Prostate gland (tissue), 2 donors: ENCODE measurements at regions not wholly inside any gene's neighbourhood (a gene's known extent, or its start where the extent isn't known, plus 50 kb on each side); places are given as distances from the start of the nearest gene placed in this dataset.

Source experiments
- CTCF ChIP-seq, 4 experiments: fragments of 200-600 bp in 2 of 4; fragments of 450-650 bp in 2 of 4; sonication (generic) in 2 of 4; IDR thresholded peaks; 1 replicate in 3 of 4; 2 replicates in 1 of 4; pipeline ENCODE4 v1.5.1; 2016 to 2019; ENCODE audit warnings: antibody characterized with exemption in 4 of 4, mild to moderate bottlenecking in 2 of 4, moderate library complexity in 2 of 4
- POLR2AphosphoS5 ChIP-seq: sonication (generic); formaldehyde crosslinking; IDR thresholded peaks from one replicate; pipeline ENCODE4 v1.6.1; 2017; ENCODE audit warnings: antibody characterized with exemption

GRCh38 chr1:87400813-87401212, 72.1 kb downstream of the LMO4 start:
- TF ChIP-seq CTCF (IDR thresholded peaks at IDR 0.05), result no peak
- TF ChIP-seq POLR2AphosphoS5, result no peak
